Fibroblast of lung (primary cell): ENCODE measurements at regions not wholly inside any gene's neighbourhood (a gene's known extent, or its start where the extent isn't known, plus 50 kb on each side); places are given as distances from the start of the nearest gene placed in this dataset.

Experiments
- CTCF ChIP-seq, 2 donors: IDR thresholded peaks in 1 of 2; conservative IDR thresholded peaks in 1 of 2; 1 replicate in 1 of 2; 2 replicates in 1 of 2; pipeline ENCODE4 v1.5.1; 2011 to 2012; ENCODE audit warnings: low read length in 2 of 2, control low read depth in 1 of 2, inconsistent platforms in 1 of 2, low read depth in 1 of 2, mild to moderate bottlenecking in 1 of 2
- EZH2 ChIP-seq: IDR thresholded peaks from 2 replicates; pipeline ENCODE4 v1.5.1; 2012; ENCODE audit warnings: low read length, control low read depth, mild to moderate bottlenecking; ENCODE audit errors: missing control alignments

- TF ChIP-seq CTCF (conservative IDR thresholded peaks at IDR 0.05 in 1 of 2, IDR thresholded peaks at IDR 0.05 in 1 of 2; ENCODE audit: low read depth in 1 of 2, low read length in 2 of 2) (no peak), EZH2 (no peak)
Measured at GRCh38 chr12:124147027-124147426, 147.9 kb upstream of the RFLNA start.
